ENCODE measurements at regions not wholly inside any gene's neighbourhood (a gene's known extent, or its start where the extent isn't known, plus 50 kb on each side); places are given as distances from the start of the nearest gene placed in this dataset.

DNA sequence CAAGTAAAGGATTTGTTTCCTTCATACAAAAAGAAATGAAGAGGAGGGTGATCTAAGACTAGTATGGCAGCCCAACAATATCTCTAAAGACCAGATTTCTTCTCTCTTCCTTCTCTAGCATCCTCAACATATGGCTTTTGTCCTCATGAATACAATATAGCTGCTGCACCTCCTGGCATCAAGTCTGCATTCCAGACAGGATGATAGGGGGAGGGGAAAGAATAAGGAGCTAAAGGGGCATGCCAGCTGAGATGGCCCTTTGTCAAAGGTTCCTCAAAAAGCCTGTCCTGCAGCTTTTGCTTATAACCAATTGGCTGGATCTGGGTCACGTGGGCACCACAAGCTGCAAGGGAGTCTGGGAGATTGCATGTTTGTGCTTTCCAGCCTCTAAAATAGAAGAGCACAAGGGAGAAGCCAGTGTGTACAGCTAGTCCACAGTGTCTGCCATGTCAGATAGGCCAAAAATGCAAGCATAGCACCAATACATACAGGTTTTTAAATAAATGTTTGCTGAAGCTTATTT, 132.6 kb downstream of the BCOR start:
- H3K27me3 Mint-ChIP-seq (ENCODE audit: low read depth, poor library complexity): peaks cover 86% of the 10 kb centered on the region
- TF ChIP-seq, protein P1, sequence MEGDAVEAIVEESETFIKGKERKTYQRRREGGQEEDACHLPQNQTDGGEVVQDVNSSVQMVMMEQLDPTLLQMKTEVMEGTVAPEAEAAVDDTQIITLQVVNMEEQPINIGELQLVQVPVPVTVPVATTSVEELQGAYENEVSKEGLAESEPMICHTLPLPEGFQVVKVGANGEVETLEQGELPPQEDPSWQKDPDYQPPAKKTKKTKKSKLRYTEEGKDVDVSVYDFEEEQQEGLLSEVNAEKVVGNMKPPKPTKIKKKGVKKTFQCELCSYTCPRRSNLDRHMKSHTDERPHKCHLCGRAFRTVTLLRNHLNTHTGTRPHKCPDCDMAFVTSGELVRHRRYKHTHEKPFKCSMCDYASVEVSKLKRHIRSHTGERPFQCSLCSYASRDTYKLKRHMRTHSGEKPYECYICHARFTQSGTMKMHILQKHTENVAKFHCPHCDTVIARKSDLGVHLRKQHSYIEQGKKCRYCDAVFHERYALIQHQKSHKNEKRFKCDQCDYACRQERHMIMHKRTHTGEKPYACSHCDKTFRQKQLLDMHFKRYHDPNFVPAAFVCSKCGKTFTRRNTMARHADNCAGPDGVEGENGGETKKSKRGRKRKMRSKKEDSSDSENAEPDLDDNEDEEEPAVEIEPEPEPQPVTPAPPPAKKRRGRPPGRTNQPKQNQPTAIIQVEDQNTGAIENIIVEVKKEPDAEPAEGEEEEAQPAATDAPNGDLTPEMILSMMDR (IDR thresholded peaks at IDR 0.05): no peak

DNA sequence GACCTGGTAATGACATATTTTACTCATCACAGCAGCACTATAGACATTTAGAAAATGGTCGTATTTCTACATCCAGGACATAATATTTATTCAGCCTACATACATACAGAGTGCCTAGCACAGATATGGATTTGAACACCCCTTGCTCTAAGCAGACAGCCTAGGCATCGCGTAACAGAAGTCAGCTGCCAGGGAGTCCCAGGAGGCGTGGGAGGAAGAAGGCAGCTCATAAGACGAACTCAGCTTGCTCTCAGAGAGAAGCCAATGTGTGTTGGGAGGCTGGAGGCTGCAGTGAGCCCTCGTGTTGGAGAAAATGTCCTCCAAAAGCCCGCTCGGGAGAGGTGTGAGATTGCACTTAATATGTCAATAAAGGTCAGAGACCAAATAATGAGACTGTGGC, 131.6 kb downstream of the BCOR start:
- H3K4me3 Mint-ChIP-seq: no peak overlapping the region
- peaks cover 24% of the 10 kb centered on the region for H3K4me1 Mint-ChIP-seq
- H3K9me3 Mint-ChIP-seq: peaks cover 68% of the 10 kb centered on the region
- no peaks in the 10 kb centered on the region for H3K36me3 Mint-ChIP-seq (ENCODE audit: low read depth)
- TF ChIP-seq, protein P1 (IDR thresholded peaks at IDR 0.05): no peak
- DNase-seq: no peak
- H3K27ac Mint-ChIP-seq: no peak overlapping the region
- H3K27me3 Mint-ChIP-seq (ENCODE audit: low read depth, poor library complexity): peaks cover 90% of the 10 kb centered on the region

More for the DNA sequence above, 132.6 kb downstream of the BCOR start:
- H3K4me3 Mint-ChIP-seq: no peak overlapping the region
- H3K9me3 Mint-ChIP-seq: peaks cover 61% of the 10 kb centered on the region
- peaks cover 24% of the 10 kb centered on the region for H3K4me1 Mint-ChIP-seq
- no peak for DNase-seq
- H3K27ac Mint-ChIP-seq: no peak overlapping the region
- H3K36me3 Mint-ChIP-seq (ENCODE audit: low read depth): no peaks in the 10 kb centered on the region

DNA sequence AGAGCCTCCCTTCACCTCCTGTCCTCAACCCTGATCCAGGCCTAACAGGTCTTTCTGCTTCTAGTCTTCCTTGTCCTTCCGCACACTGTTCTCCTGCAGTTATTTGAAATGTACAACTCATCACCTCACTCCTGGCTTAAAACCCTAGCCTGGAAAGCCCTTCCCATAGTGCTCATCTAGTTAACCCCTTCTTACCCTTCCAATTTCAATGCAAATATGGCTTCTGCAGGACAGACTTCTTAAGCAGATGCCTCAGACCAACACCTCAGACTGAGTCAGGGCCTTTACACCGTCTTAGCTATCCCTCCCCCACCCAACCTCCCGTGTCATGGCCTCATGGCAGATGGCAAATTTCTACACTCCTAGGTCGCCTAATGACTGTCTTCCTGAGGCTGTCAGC, 130.4 kb downstream of the BCOR start:
- H3K36me3 Mint-ChIP-seq (ENCODE audit: low read depth): no peaks in the 10 kb centered on the region

DNA sequence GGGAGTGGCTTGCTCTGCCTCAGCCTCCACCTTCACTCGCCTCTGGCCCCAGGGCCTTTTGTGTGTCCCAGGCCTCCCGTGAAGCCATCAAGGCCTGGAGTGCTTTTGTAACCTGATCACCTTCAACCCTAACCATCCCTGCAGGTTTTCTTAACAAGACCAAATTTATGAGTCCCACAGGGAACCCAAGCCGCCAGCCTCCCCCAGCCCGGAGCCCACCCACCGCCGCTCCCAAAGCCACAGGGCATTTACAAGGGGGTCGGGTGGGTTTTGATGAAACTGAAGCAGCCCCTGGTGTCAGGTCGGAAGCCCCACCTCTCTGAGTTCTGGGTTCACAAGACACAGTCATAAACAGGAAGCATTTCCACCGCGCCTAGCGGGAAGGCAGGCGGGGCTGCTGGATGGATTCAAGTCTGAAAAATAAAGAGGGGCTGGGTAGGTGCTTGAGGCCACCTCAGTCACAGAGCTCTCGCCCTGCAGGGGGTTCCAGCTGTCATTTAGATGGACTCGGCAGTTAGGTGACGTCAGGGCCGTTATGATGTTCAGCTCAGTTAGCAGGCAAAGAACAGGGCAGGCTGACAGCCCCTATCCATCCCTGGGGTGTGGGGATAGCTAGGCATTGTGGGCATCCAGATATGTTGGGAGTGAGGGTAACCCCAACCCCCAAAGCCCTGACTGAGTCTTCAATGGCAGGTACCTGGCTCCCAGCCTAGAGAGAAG, 128.5 kb downstream of the BCOR start:
- peak; percentile 71 for DNase-seq

More for the DNA sequence above, 130.4 kb downstream of the BCOR start:
- Mint-ChIP-seq H3K27ac (no peak overlapping the region), H3K4me1 (peaks cover 24% of the 10 kb centered on the region), H3K9me3 (peaks cover 69% of the 10 kb centered on the region), H3K27me3 (ENCODE audit: low read depth, poor library complexity) (peaks cover 89% of the 10 kb centered on the region), H3K4me3 (no peak overlapping the region)
- TF ChIP-seq, protein P1 (IDR thresholded peaks at IDR 0.05): no peak
- no peak for DNase-seq

DNA sequence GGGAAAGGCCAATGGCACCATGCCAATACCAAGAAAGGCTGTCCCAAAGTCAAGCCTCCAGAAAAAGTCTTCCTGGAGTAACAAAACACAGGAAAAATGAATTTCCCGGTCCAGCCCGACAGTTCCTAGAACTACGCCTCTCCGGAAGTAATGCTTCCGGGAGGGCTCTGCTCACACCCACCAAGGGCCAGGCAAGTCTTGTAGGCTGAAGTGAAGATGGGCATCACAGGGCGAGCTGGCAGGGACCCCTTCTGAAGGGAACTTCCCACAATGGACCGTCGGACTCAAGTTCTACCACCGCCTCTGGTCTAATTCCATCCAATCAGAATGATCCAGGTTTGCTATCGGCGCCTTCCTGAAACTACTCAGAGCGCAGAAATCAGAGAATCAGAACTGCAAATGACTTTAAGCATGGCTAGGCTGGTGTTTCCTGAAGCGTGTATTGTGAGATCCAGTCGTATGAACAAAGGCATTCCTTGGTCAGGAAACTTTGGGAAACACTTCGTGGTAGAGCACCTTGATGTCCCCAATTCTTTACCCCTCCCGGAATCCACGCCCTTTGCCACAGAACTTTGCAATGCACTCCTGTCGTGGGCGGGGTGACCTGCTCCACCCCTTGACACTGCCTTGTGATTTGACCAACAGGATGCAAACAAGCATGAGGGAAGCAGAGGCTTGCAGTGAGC, 127.8 kb downstream of the BCOR start:
- no peak overlapping the region for H3K27ac Mint-ChIP-seq
- TF ChIP-seq, protein P1 (IDR thresholded peaks at IDR 0.05): no peak
- H3K4me1 Mint-ChIP-seq: peaks cover 36% of the 10 kb centered on the region
- H3K27me3 Mint-ChIP-seq (ENCODE audit: low read depth, poor library complexity): peaks cover 88% of the 10 kb centered on the region
- DNase-seq: no peak
- H3K4me3 Mint-ChIP-seq: no peak overlapping the region
- no peaks in the 10 kb centered on the region for H3K36me3 Mint-ChIP-seq (ENCODE audit: low read depth)
- H3K9me3 Mint-ChIP-seq: peaks cover 57% of the 10 kb centered on the region

More for the DNA sequence above, 128.5 kb downstream of the BCOR start:
- Mint-ChIP-seq H3K4me3 (no peak overlapping the region), H3K27ac (no peak overlapping the region), H3K9me3 (peaks cover 64% of the 10 kb centered on the region), H3K4me1 (peaks cover 30% of the 10 kb centered on the region), H3K27me3 (ENCODE audit: low read depth, poor library complexity) (peaks cover 88% of the 10 kb centered on the region), H3K36me3 (ENCODE audit: low read depth) (no peaks in the 10 kb centered on the region)
- TF ChIP-seq, protein P1 (IDR thresholded peaks at IDR 0.05): no peak

Data from nephron progenitor cell (in vitro differentiated cells).